HEK293 (cell line): ENCODE measurements at regions not wholly inside any gene's neighbourhood (a gene's known extent, or its start where the extent isn't known, plus 50 kb on each side); places are given as distances from the start of the nearest gene placed in this dataset.

Experiments
- CTCF ChIA-PET: fragments of 350-600 bp; formaldehyde crosslinking; extraction: SDS; loops from one replicate; lab custom pipeline; 2021; ENCODE audit warnings: antibody characterized with exemption; lab: Yijun Ruan, JAX
- POLR2A ChIA-PET: fragments of 300-600 bp; formaldehyde crosslinking; extraction: SDS; loops from one replicate; lab custom pipeline; 2020; ENCODE audit warnings: antibody characterized with exemption, inconsistent platforms; lab: Yijun Ruan, JAX
- H3K27ac ChIP-seq: fragments of 200-500 bp; sonication (Bioruptor generic); 2 replicates; pipeline ENCODE4 v1.5.1; 2014; ENCODE audit warnings: low read depth, low read length, control low read depth, inconsistent platforms; ENCODE audit errors: extremely low read depth
- H3K36me3 ChIP-seq, 2 experiments: fragments of 200-500 bp in 1 of 2; sonication (Bioruptor generic) in 1 of 2; 1 replicate in 1 of 2; 2 replicates in 1 of 2; pipeline ENCODE4 v1.5.1; 2014 to 2017; ENCODE audit warnings: inconsistent platforms in 2 of 2, low read length in 2 of 2; ENCODE audit not compliant: control insufficient read depth in 2 of 2, insufficient read depth in 1 of 2
- H3K4me1 ChIP-seq: fragments of 200-500 bp; sonication (Bioruptor generic); 2 replicates; pipeline ENCODE4 v1.5.1; 2014; ENCODE audit warnings: mild to moderate bottlenecking, low read length, inconsistent platforms; ENCODE audit not compliant: control insufficient read depth, insufficient read depth
- H3K4me3 ChIP-seq: 2 replicates; pipeline ENCODE4 v1.5.1; 2011; ENCODE audit warnings: low read depth, mild to moderate bottlenecking, control low read depth, low read length, moderate library complexity
- H3K9me3 ChIP-seq: fragments of 200-500 bp; sonication (Bioruptor generic); 2 replicates; pipeline ENCODE4 v1.5.1; 2014; ENCODE audit warnings: low read depth, low read length, inconsistent platforms; ENCODE audit not compliant: control insufficient read depth, insufficient read depth
- FEZF1 ChIP-seq: fragments of 450-650 bp; formaldehyde crosslinking; IDR thresholded peaks from 2 replicates; pipeline ENCODE4 v1.5.1; 2016; ENCODE audit warnings: missing biosample characterization, missing genetic modification characterization
- KLF17 ChIP-seq: fragments of 450-650 bp; formaldehyde crosslinking; IDR thresholded peaks from 2 replicates; pipeline ENCODE4 v1.5.1; 2016; ENCODE audit warnings: missing biosample characterization, missing genetic modification characterization
- KLF8 ChIP-seq: fragments of 450-650 bp; formaldehyde crosslinking; IDR thresholded peaks from 2 replicates; pipeline ENCODE4 v1.5.1; 2016; ENCODE audit warnings: missing biosample characterization, missing genetic modification characterization
- PRDM4 ChIP-seq: fragments of 450-650 bp; formaldehyde crosslinking; IDR thresholded peaks from 2 replicates; pipeline ENCODE4 v1.5.1; 2017; ENCODE audit warnings: missing biosample characterization, missing genetic modification characterization
- ZBTB26 ChIP-seq: fragments of 450-650 bp; formaldehyde crosslinking; optimal IDR thresholded peaks from 2 replicates; pipeline ENCODE3; 2016; ENCODE audit warnings: missing biosample characterization, mild to moderate bottlenecking, missing genetic modification characterization
- ZFHX2 ChIP-seq: fragments of 450-650 bp; formaldehyde crosslinking; conservative IDR thresholded peaks from 2 replicates; pipeline ENCODE4 v1.5.1; 2016; ENCODE audit warnings: missing biosample characterization, missing genetic modification characterization
- ZNF133 ChIP-seq: fragments of 450-650 bp; formaldehyde crosslinking; IDR thresholded peaks from 2 replicates; pipeline ENCODE4 v1.5.1; 2016; ENCODE audit warnings: missing biosample characterization, missing genetic modification characterization
- ZNF239 ChIP-seq: fragments of 450-650 bp; formaldehyde crosslinking; IDR thresholded peaks from 2 replicates; pipeline ENCODE4 v1.5.1; 2016; ENCODE audit warnings: missing biosample characterization, missing genetic modification characterization
- ZNF341 ChIP-seq: fragments of 450-650 bp; formaldehyde crosslinking; IDR thresholded peaks from 2 replicates; pipeline ENCODE4; 2016; ENCODE audit warnings: low read depth, missing biosample characterization, missing genetic modification characterization
- ZNF350 ChIP-seq: fragments of 450-650 bp; formaldehyde crosslinking; IDR thresholded peaks from 2 replicates; pipeline ENCODE4 v1.5.0; 2017; ENCODE audit warnings: missing biosample characterization, mild to moderate bottlenecking, missing genetic modification characterization
- ZNF473 ChIP-seq: fragments of 450-650 bp; formaldehyde crosslinking; IDR thresholded peaks from 2 replicates; pipeline ENCODE4 v1.5.1; 2017; ENCODE audit warnings: missing biosample characterization, missing genetic modification characterization
- ZNF488 ChIP-seq: fragments of 450-650 bp; formaldehyde crosslinking; IDR thresholded peaks from 2 replicates; pipeline ENCODE4 v1.5.1; 2016; ENCODE audit warnings: missing biosample characterization, missing genetic modification characterization
- ZNF585B ChIP-seq: fragments of 450-650 bp; formaldehyde crosslinking; IDR thresholded peaks from 2 replicates; pipeline ENCODE4 v1.5.1; 2016; ENCODE audit warnings: missing biosample characterization, missing genetic modification characterization
- ZNF623 ChIP-seq: fragments of 450-650 bp; formaldehyde crosslinking; IDR thresholded peaks from 2 replicates; pipeline ENCODE4 v1.5.1; 2016; ENCODE audit warnings: missing biosample characterization, missing genetic modification characterization
- ZNF664 ChIP-seq: fragments of 450-650 bp; formaldehyde crosslinking; IDR thresholded peaks from 2 replicates; pipeline ENCODE4 v1.5.1; 2016; ENCODE audit warnings: missing biosample characterization, missing genetic modification characterization
- ZNF677 ChIP-seq: fragments of 450-650 bp; IDR thresholded peaks from 2 replicates; pipeline ENCODE4 v1.5.0; 2018; ENCODE audit warnings: missing biosample characterization, mild to moderate bottlenecking, missing genetic modification characterization, moderate library complexity
- ZNF701 ChIP-seq: fragments of 450-650 bp; formaldehyde crosslinking; IDR thresholded peaks from 2 replicates; pipeline ENCODE4 v1.5.1; 2016; ENCODE audit warnings: missing biosample characterization, missing genetic modification characterization
- ZNF704 ChIP-seq: fragments of 450-650 bp; formaldehyde crosslinking; IDR thresholded peaks from 2 replicates; pipeline ENCODE4 v1.5.1; 2016; ENCODE audit warnings: missing biosample characterization, missing genetic modification characterization
- ZSCAN18 ChIP-seq: fragments of 450-650 bp; formaldehyde crosslinking; IDR thresholded peaks from 2 replicates; pipeline ENCODE4 v1.5.1; 2016; ENCODE audit warnings: missing biosample characterization, missing genetic modification characterization

- CTCF ChIA-PET: interaction anchor here (0.6 to 1.6 kb wide), 3 partner anchors 8 to 277 kb away, joined by 3 to 4 read pairs (median 4); no protein-coding TSS in a partner anchor
- Histone ChIP-seq H3K36me3 (peaks cover 0 to 10% of the 10 kb centered on the region in 2 experiments; a peak in 1 of 3 replicates), H3K27ac (no peak overlapping the region), H3K4me3 (no peak overlapping the region), H3K9me3 (no peaks in the 10 kb centered on the region), H3K4me1 (no peaks in the 10 kb centered on the region)
- POLR2A ChIA-PET: no interaction called here
- no peak for TF ChIP-seq ZNF701 (tag by site-specific recombination)
Measured at GRCh38 chr6:48057601-48058000, 53.4 kb downstream of the PTCHD4 start.

GRCh38 chr6:48048451-48049146 lies 62.4 kb downstream of the PTCHD4 start:
- no peaks in the 10 kb centered on the region for H3K4me1 ChIP-seq
- no peaks in the 10 kb centered on the region for H3K36me3 ChIP-seq
- H3K27ac ChIP-seq: no peak overlapping the region
- CTCF ChIA-PET: interaction anchor here (1.7 kb wide), 1 partner anchor 9 kb away, joined by 4 read pairs; no protein-coding TSS in a partner anchor
- POLR2A ChIA-PET: no interaction called here
- no peaks in the 10 kb centered on the region for H3K9me3 ChIP-seq
- H3K4me3 ChIP-seq: no peak overlapping the region
- TF ChIP-seq ZNF623 (tag by site-specific recombination) (no peak), FEZF1 (tag by site-specific recombination) (no peak), KLF8 (no peak), ZNF585B (tag by site-specific recombination) (no peak), ZSCAN18 (tag by site-specific recombination) (no peak), PRDM4 (tag by site-specific recombination) (no peak), KLF17 (no peak), ZNF350 (no peak), ZNF239 (tag by site-specific recombination) (no peak), ZNF704 (tag by site-specific recombination) (no peak), ZNF488 (no peak), ZNF677 (tag by site-specific recombination) (no peak), ZNF473 (tag by site-specific recombination) (no peak), ZNF341 (no peak), ZBTB26 (tag by site-specific recombination) (no peak), ZFHX2 (no peak), ZNF133 (no peak), ZNF701 (tag by site-specific recombination) (no peak), ZNF664 (tag by site-specific recombination) (no peak)
